ENCODE measurements at regions not wholly inside any gene's neighbourhood (a gene's known extent, or its start where the extent isn't known, plus 50 kb on each side); places are given as distances from the start of the nearest gene placed in this dataset.

DNA sequence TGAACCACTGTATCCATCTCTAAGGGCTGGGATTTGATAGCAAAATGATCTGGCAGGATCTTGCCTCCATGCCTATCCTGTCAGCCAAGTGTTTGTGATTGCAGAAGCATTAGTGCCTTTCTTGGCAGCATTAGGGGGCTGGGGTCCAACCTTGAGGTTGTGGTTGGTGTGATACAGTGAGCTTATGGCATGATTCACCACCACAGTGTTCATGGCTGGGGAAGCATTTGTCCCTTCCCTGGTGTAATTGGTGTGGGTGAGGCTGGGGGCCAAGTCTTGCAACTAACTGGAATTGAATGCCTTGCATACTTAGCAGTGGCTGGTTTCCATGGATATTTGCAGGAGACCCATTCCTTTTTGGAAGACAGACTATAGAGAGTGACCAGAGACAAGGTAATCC, 271.0 kb upstream of the TBL1XR1 start:
- peaks cover 0 to 13% (median 5%) of the 10 kb centered on the region in 4 donors for H3K4me1 ChIP-seq (ENCODE audit: control insufficient read depth in 4 of 4, insufficient read depth in 4 of 4, low read length in 3 of 4)
- H3K27ac ChIP-seq (ENCODE audit: low read depth in 1 of 2, low read length in 2 of 2), result no peak overlapping the region
- TF ChIP-seq, protein P1, sequence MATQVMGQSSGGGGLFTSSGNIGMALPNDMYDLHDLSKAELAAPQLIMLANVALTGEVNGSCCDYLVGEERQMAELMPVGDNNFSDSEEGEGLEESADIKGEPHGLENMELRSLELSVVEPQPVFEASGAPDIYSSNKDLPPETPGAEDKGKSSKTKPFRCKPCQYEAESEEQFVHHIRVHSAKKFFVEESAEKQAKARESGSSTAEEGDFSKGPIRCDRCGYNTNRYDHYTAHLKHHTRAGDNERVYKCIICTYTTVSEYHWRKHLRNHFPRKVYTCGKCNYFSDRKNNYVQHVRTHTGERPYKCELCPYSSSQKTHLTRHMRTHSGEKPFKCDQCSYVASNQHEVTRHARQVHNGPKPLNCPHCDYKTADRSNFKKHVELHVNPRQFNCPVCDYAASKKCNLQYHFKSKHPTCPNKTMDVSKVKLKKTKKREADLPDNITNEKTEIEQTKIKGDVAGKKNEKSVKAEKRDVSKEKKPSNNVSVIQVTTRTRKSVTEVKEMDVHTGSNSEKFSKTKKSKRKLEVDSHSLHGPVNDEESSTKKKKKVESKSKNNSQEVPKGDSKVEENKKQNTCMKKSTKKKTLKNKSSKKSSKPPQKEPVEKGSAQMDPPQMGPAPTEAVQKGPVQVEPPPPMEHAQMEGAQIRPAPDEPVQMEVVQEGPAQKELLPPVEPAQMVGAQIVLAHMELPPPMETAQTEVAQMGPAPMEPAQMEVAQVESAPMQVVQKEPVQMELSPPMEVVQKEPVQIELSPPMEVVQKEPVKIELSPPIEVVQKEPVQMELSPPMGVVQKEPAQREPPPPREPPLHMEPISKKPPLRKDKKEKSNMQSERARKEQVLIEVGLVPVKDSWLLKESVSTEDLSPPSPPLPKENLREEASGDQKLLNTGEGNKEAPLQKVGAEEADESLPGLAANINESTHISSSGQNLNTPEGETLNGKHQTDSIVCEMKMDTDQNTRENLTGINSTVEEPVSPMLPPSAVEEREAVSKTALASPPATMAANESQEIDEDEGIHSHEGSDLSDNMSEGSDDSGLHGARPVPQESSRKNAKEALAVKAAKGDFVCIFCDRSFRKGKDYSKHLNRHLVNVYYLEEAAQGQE (IDR thresholded peaks at IDR 0.05), result no peak
- TF ChIP-seq SP1 (IDR thresholded peaks at IDR 0.05) (no peak), YY1 (IDR thresholded peaks at IDR 0.05) (no peak), HNF4A (conservative IDR thresholded peaks at IDR 0.05) (no peak), JUND (IDR thresholded peaks at IDR 0.05) (no peak), HNF4G (IDR thresholded peaks at IDR 0.05) (no peak), EGR1 (IDR thresholded peaks at IDR 0.05; ENCODE audit: low read depth in 2 of 2) (no peak), MAX (IDR thresholded peaks at IDR 0.05) (no peak), TAF1 (conservative IDR thresholded peaks at IDR 0.05) (no peak), NR2F2 (IDR thresholded peaks at IDR 0.05) (no peak)
- TF ChIP-seq, protein P2, sequence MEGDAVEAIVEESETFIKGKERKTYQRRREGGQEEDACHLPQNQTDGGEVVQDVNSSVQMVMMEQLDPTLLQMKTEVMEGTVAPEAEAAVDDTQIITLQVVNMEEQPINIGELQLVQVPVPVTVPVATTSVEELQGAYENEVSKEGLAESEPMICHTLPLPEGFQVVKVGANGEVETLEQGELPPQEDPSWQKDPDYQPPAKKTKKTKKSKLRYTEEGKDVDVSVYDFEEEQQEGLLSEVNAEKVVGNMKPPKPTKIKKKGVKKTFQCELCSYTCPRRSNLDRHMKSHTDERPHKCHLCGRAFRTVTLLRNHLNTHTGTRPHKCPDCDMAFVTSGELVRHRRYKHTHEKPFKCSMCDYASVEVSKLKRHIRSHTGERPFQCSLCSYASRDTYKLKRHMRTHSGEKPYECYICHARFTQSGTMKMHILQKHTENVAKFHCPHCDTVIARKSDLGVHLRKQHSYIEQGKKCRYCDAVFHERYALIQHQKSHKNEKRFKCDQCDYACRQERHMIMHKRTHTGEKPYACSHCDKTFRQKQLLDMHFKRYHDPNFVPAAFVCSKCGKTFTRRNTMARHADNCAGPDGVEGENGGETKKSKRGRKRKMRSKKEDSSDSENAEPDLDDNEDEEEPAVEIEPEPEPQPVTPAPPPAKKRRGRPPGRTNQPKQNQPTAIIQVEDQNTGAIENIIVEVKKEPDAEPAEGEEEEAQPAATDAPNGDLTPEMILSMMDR (IDR thresholded peaks at IDR 0.05; ENCODE audit: low read depth, low read length, missing input control), result no peak
- H3K4me3 ChIP-seq (ENCODE audit: low read depth in 1 of 3, low read length in 3 of 3), result no peak overlapping the region
- no peaks in the 10 kb centered on the region for H3K36me3 ChIP-seq (ENCODE audit: control insufficient read depth in 4 of 4, insufficient read depth in 3 of 4, low read depth in 1 of 4, low read length in 3 of 4)
- DNase-seq (ENCODE audit: low spot score), result no peak
- no peaks in the 10 kb centered on the region for H3K9me3 ChIP-seq (ENCODE audit: control insufficient read depth in 4 of 4, low read length in 3 of 4)
- H3K9ac ChIP-seq (ENCODE audit: low read depth in 1 of 2, low read length in 2 of 2), result no peak overlapping the region
- no peaks in the 10 kb centered on the region for H3K27me3 ChIP-seq (ENCODE audit: control insufficient read depth in 4 of 4, insufficient read depth in 4 of 4, low read length in 3 of 4)

DNA sequence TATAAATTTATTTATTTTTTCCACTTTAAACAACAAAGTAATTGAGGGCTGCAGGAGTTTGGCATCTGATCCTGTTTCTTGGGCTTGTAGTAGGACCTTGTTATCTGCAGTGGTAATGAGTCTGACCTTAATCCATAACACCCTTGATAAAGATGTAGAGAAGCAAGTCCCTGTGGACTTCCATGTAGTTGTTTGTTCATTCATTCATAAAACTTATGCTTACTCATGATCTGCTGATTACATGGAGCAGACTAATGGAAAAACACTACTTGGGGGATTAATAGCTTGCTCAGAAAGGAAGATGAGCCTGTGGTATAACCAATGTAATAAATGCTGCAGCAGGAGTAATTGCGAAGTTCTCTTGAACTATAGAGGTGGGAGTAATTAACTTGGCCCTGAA, 271.5 kb upstream of the TBL1XR1 start:
- Histone ChIP-seq H3K9me3 (ENCODE audit: control insufficient read depth in 4 of 4, low read length in 3 of 4) (no peaks in the 10 kb centered on the region), H3K9ac (ENCODE audit: low read depth in 1 of 2, low read length in 2 of 2) (no peak overlapping the region), H3K4me3 (ENCODE audit: low read depth in 1 of 3, low read length in 3 of 3) (no peak overlapping the region), H3K36me3 (ENCODE audit: control insufficient read depth in 4 of 4, insufficient read depth in 3 of 4, low read depth in 1 of 4, low read length in 3 of 4) (no peaks in the 10 kb centered on the region), H3K27ac (ENCODE audit: low read depth in 1 of 2, low read length in 2 of 2) (no peak overlapping the region), H3K27me3 (ENCODE audit: control insufficient read depth in 4 of 4, insufficient read depth in 4 of 4, low read length in 3 of 4) (no peaks in the 10 kb centered on the region), H3K4me1 (ENCODE audit: control insufficient read depth in 4 of 4, insufficient read depth in 4 of 4, low read length in 3 of 4) (peaks cover 0 to 13% (median 5%) of the 10 kb centered on the region in 4 donors)
- no peak for TF ChIP-seq RXRA (IDR thresholded peaks at IDR 0.05)
- TF ChIP-seq, protein P1 (IDR thresholded peaks at IDR 0.05), result no peak
- no peak for TF ChIP-seq TAF1 (conservative IDR thresholded peaks at IDR 0.05)
- TF ChIP-seq, protein P2 (IDR thresholded peaks at IDR 0.05; ENCODE audit: low read depth, low read length, missing input control), result no peak
- no peak for TF ChIP-seq MAX (IDR thresholded peaks at IDR 0.05)
- no peak for TF ChIP-seq NR2F2 (IDR thresholded peaks at IDR 0.05)
- TF ChIP-seq HNF4A (conservative IDR thresholded peaks at IDR 0.05), result no peak
- TF ChIP-seq, protein P3, sequence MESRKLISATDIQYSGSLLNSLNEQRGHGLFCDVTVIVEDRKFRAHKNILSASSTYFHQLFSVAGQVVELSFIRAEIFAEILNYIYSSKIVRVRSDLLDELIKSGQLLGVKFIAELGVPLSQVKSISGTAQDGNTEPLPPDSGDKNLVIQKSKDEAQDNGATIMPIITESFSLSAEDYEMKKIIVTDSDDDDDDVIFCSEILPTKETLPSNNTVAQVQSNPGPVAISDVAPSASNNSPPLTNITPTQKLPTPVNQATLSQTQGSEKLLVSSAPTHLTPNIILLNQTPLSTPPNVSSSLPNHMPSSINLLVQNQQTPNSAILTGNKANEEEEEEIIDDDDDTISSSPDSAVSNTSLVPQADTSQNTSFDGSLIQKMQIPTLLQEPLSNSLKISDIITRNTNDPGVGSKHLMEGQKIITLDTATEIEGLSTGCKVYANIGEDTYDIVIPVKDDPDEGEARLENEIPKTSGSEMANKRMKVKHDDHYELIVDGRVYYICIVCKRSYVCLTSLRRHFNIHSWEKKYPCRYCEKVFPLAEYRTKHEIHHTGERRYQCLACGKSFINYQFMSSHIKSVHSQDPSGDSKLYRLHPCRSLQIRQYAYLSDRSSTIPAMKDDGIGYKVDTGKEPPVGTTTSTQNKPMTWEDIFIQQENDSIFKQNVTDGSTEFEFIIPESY (IDR thresholded peaks at IDR 0.05), result no peak
- TF ChIP-seq HNF4G (IDR thresholded peaks at IDR 0.05), result no peak
- no peak for TF ChIP-seq SP1 (IDR thresholded peaks at IDR 0.05)
- TF ChIP-seq, protein P4, sequence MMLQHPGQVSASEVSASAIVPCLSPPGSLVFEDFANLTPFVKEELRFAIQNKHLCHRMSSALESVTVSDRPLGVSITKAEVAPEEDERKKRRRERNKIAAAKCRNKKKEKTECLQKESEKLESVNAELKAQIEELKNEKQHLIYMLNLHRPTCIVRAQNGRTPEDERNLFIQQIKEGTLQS (IDR thresholded peaks at IDR 0.05), result no peak
- no peak for TF ChIP-seq EGR1 (IDR thresholded peaks at IDR 0.05; ENCODE audit: low read depth in 2 of 2)
- no peak for TF ChIP-seq FOXA1 (IDR thresholded peaks at IDR 0.05)
- TF ChIP-seq GABPA (IDR thresholded peaks at IDR 0.05 in 1 of 2, conservative IDR thresholded peaks at IDR 0.05 in 1 of 2), result no peak
- no peak for TF ChIP-seq RAD21 (IDR thresholded peaks at IDR 0.05)
- no peak for TF ChIP-seq JUND (IDR thresholded peaks at IDR 0.05)
- no peak for TF ChIP-seq YY1 (IDR thresholded peaks at IDR 0.05)
- 98% methylated on average over 1 of the region's 1 CpG for WGBS
- no peak for DNase-seq (ENCODE audit: low spot score)
